GM21367 (cell line): ENCODE measurements at regions not wholly inside any gene's neighbourhood (a gene's known extent, or its start where the extent isn't known, plus 50 kb on each side); places are given as distances from the start of the nearest gene placed in this dataset.
"Not testable (repeated sequence)": the region's sequence is repeated elsewhere in the genome, so short reads cannot be mapped to it uniquely, and the experiment has no call there.

Experiments used
- ATAC-seq: cut with Tn5 transposase; IDR thresholded peaks from one replicate; pipeline ENCODE4 v1.9.1; 2021; ENCODE audit not compliant: unreplicated experiment

DNA sequence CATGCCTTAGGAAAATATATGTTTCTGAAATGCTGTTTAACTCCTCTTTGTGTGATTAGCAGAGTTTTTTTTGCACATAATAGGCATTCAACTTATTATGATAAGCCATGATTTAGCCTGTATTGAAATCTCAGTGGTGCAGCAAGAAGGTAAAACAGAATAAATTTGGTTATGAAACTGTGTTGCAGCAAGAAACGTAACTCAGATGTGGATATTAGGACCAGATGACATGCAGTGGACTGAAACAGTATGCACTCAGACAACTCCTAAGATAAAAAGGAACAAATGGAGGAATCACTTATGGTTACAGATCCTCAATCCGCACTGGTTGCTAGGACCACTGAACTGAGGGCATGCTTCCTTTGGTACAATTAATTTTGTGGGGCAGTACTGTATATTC lies 254.2 kb upstream of the HSF2 start:
- no peak for ATAC-seq

DNA sequence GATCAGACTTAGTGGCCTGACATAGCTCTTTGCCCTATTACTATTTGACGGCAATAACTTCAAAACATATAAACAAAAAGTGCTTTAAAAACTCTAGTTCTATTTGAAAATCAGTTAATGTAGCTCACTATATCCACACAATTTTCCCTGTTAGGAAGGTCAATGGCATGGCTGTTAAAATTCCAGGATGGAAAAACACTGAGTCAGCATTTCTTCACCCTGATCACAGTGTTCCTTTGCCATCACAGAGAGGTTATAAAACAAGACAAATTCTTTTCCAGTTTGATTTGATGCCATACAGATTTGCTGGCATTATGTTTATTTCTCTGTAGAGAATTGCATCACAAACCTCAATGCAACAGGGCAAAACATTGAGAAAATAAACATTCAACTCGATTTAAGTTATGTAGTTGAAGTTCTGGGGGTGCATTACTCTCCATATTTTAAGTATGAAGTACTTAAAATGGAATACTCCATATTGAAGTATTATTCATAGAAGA lies 253.7 kb upstream of the HSF2 start:
- no peak for ATAC-seq

DNA sequence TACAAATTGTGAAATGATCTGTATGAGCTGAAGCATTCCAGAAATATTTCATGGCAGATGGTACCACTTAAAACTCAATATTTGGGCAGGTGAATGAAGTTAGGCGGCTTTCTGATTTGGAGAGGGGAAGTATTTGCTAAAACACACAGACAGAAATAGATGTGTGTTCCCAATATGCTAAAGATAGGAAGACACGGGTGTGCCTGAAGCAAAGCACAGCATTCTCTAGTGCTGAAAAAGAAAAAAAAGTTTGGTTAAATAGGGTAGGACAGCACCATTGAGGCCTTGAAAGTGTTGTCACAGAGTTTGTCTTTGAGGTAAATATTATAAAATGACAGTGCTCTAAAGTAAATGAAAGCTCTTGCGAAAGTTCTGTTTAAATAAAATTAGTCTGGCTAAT lies 252.2 kb upstream of the HSF2 start:
- ATAC-seq, result no peak

DNA sequence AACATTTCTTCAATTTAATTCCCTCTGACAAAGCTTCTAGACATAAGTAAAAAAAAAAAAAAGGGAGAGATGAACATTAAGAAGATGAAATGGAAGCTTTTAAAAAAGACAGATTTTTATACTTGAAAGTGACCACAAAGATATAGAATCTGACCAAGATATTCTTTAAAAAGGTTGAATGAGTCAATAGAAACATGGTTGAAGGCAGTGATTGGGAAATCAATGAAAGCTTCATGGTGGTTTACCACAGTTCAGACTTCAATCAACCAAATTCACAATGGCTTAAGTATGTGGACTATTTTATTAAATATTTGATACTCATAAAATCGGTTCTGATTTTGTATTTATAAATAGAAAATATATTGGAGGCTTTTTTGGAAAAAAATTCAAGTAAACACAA lies 248.4 kb upstream of the HSF2 start:
- no peak for ATAC-seq

DNA sequence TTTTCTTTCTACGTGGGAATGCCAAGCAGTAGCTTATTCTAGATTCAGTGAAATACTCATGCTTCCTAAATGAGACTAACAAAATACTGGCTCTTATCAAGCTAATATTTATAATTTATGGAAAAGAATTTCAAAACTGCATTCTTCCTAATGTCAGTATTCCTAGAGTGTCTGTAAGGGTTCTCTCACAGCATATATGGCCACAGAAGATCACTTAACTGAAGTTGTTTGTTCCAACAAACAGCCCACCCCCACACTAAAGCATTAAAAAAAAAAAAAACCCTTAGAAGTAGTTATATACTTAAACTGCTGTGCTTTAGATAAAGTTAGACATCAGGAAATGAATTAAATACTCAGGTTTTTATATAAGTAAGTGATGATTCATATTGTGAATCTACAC lies 247.7 kb upstream of the HSF2 start:
- ATAC-seq, result no peak

DNA sequence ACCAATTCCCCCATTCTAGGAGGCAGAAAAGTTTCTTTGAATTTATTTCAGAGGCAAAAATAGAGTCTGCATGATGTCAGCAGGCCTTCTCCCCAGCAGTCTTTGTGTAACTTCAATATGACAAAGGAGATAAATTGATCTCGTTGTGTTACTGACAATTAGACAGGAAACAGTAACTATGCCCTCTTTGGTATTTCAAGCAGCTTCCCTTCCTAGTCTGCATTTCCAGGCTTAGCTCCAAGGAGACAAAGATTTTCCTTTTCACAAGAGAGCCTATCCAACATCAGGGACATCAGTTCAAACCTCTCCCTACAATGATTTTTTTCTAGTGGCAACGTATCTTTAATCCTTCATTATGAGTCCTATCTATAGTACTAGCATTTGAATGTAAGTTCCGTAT lies 245.9 kb upstream of the HSF2 start:
- ATAC-seq, result no peak

DNA sequence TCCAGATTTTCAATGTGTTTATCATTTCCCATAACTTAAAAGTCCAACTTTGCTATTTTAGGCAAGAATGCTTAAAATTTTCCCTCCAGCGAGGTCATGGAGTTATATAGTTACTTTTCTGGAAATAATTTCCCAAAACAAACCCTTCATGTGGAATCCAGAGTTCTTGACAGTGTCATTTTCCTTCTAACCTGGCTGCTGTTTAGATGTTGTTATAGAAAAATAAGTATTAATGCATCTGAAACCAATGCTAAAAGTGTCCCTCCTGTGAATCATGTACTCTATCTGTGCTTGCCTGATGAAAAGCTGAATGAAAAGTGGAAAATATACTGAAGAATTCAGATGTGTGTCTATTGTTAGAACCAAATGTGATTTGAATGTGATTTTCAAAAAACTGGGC lies 245.3 kb upstream of the HSF2 start:
- no peak for ATAC-seq

DNA sequence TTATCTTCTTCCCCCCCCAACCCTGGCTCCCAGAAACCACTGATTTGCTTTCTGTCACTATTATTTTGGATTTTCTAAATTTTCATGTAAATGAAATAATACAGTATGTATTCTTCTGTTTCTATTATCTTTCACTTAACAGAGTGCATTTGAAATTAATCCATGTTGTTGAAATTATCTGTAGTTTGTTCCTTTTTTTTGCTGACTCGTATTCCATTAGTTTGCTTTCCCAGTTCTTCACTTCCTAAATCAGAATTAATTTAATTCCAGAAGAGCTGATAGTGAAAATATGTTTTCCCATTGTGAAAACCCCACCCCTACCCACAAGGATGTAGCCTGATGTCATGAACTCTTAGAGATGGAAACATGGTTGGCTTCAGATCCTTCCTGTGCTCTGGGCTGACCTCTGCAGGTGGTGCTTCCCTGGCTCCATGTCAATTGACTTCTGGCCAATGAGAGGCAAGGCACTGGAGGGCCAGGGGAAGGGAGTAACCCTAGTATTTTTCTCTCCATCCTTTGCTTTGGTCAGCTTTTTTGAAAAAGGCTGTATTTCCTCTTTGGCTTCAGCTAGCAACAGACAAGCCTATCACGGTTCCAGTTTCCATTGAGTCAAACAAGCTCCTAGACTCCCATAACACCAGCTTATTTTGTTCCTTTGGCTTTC lies 244.4 kb upstream of the HSF2 start:
- ATAC-seq, result no peak

DNA sequence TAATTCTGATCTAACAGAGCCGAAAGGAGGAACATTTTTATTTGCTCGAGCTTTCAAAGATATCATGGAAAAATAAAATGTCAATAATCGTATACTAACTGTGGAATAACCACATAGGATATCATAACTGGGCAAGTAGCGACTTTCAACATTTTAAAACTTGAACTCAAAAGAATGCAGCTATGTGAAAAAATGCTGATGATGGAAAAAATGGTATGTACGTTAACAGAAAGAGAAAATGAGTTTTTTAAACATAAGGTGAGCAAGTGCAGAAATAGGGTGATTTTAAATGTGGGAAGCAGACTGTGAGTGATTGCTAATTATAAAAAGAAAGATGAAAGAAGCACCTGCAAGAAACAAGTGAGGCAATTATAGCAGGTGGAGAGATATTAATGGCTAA lies 238.3 kb upstream of the HSF2 start:
- no peak for ATAC-seq

DNA sequence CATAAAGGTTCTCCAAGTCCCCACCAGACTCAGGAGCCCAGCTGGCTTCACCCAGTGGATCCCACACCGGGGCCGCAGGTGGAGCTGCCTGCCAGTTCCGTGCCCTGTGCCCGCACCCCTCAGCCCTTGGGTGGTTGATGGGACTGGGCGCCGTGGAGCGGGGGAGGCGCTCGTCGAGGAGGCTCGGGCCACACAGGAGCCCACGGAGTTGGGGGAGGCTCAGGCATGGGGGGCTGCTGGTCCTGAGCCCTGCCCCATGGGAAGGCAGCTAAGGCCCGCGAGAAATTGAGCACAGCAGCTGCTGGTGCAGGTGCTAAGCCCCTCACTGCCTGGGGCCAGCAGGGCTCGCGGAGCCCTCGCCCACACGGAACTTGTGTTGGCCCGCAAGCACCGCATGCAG lies 234.4 kb upstream of the HSF2 start:
- no peak for ATAC-seq

DNA sequence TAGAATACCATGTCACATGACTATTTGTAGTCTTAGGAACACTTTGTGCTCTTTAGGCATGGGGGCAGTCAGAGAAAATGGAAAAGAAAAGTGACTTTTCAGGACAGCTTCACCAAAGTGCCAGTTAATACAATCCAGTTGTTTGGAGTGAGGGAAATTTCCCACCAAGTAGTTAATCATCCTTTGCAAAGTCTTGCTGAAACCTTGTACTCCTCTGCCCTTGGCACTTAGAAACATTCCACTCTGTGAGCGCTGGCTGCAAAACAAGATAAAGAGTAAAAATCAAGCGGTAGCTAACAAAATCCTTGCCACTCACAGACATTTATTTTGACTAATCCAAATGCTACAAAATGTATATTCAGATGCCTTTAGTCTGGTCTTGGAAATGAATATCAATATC lies 229.2 kb upstream of the HSF2 start:
- no peak for ATAC-seq

DNA sequence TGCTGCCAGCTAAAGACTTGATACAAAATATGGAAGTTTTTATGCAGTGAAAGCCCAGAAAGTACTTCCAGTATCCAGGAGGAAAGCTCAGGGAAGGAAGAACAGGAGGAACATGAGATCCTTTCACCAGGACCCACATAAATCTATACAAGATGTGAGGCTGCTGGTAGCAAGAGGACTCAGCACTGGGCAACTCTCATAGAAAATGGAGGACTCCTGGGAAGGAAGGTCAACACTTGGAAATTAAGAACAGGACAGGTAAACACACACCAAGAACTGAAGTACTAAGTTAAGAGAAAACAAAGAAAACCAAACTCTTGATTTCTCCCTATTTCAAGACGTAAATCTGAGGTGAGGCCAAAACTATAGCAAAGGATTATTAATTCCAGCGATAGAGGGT lies 220.5 kb upstream of the HSF2 start:
- no peak for ATAC-seq

DNA sequence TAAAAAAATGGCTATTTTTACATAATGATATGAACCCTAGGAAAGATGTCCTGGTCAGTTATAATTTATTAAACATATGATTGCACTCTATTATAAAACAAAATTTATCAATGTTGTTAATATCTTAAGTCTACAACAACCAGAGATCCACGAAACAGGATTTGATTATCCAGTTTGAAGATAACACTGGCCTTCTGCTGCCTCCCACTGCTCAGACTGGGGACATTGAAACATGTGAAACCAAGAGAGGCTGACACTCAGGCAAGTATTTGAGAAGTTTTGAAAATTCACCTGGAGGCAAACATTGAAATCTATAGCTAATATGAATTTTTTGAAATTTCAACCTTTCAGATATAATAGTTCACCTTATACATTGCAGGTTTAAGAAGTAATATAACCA lies 219.3 kb upstream of the HSF2 start:
- ATAC-seq, result no peak

DNA sequence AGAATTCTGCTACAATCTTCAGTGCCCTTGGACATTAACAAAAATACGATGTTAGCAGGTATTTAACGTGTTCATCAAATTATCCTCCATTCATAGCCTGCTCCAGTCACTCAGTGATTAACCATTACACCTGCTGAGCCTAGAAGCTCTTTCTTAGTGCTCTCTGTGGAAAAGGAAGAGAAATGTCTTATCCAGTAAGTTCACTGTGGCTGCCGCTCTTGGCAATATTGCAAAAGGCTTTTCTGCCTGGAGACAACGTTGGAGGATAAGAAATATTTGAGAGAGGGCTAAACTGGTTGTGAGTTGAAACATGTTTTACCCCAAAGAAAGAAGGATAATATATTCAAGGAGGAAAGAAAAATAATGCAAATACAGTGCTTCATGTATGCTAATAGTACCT lies 217.4 kb upstream of the HSF2 start:
- ATAC-seq, result no peak

DNA sequence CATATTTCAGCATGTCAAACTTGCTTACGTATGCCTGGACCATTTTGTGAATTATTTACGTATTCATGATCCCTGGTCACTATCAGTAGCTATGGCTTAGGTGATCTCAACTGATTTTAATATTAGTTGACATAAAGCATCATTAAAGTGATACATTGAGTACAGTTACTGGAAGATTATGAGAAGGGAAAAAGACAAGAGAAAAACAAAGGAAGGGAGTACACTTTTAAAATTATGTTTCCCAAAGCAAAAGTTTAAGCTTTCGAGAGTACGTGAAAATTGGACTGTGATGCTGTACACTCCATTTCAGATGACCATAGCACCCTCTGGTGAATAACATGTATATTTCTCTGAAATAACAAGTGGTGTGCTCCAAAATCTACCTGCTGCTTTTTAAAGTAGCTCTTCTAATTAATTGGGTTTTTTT lies 215.0 kb upstream of the HSF2 start:
- ATAC-seq, result no peak

DNA sequence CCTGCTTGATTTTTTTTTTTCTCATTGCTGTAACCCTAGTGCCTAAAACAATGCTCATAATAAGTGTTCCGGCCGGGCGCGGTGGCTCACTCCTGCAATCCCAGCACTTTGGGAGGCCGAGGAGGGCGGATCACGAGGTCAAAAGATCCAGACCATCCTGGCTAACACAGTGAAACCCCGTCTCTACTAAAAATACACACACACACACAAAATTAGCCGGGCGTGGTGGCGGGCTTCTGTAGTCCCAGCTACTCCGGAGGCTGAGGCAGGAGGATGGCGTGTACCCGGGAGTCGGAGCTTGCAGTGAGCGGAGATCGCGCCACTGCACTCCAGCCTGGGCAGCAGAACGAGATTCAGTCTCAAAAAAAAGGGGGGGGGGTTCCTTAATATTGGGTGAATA lies 214.0 kb upstream of the HSF2 start:
- ATAC-seq, result not testable (repeated sequence)

DNA sequence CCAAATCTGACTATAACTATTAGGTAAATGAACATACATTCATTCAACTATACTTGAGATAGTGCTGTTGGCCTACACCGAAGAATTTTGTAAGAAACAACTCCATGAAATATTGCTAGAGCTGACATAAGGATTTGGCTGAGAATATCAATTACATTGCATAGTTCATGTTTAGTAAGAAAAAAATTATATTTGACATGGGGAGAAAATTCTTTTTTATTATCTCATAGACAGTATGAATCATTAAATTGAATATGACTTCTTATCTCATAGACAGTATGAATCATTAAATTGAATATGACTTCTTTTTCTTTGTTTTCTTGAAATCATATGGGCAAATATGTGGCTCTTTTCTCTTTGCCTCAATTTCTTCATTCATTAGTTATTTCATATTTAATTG lies 212.3 kb upstream of the HSF2 start:
- no peak for ATAC-seq

DNA sequence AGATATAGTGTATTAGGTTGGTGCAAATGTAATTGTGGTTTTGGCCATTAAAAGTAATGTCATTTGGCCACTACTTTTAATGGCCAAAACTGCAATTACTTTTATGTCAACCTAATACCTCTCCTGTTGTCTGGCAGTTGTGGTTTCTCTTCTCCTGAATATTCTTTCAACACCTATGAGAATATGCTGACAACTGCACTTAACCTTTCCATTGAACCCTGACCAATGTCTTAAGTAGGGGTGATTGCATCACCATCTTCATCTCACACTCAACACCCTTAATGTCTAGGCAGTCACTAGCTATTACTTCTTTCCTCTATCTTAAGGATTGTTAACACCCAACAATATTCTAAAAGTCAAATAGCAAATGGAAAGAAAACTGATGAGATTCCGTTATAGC lies 200.5 kb upstream of the HSF2 start:
- ATAC-seq, result no peak

DNA sequence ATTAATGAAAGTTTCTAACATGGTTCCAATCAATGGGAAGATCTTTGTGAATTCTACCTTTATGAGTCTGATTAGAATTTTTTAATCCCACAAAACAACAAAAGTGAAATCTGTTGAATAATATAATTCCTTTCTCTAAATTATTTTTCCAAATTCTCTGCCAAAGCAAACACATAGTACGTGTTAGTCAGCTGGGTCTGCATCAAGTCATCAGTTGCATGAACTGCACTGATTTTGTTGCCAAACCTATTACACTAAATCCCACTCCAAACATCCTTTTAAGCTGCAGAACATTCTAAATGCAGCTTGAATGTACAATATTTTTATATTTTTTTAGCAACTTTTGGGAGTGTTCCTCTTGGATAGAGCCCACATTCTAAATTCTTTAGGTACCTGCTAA lies 199.0 kb upstream of the HSF2 start:
- ATAC-seq, result no peak

DNA sequence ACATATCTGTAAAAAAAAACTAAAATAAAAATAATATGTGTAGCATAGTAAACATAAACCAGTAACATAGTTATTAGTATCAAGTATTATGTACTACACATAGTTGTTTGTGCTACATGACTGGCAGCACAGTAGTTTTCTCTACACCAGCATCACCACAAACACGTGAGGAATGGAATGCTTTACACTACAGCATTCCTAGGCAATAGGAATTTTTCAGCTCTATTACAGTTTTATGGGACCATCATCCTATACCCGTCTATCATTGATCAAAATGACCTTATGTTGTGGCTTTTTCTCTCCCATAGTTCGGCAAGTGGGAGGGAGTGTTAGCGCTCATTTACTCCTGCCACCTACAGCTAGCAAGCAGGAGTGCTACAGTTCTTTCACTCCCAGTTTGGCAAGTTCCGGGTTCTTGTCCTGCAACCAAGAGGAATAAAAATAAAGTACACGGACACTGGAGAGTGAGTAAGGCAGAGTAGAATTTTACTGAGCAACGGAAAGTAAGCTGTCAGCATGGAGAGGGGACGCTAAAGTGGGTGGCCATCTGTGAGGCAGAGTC lies 196.8 kb upstream of the HSF2 start:
- ATAC-seq, result no peak

DNA sequence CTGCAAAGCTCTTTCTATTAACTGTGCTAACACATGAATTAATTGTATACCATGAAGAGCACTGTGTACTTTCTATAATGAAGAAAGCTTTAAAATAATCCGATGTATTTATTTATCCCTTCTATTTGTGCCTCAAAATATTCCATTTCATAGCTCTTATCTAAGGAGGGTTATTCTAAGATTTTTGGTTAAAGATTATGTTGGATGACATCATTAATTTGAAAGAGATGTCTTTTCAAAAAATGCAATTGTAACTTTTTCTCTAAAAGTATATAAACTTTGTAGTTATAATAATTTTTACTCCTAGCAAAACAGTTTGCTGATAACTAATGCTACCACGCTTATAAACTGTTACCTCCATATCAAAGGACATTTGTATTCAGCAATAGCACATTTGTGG lies 192.4 kb upstream of the HSF2 start:
- ATAC-seq, result no peak

DNA sequence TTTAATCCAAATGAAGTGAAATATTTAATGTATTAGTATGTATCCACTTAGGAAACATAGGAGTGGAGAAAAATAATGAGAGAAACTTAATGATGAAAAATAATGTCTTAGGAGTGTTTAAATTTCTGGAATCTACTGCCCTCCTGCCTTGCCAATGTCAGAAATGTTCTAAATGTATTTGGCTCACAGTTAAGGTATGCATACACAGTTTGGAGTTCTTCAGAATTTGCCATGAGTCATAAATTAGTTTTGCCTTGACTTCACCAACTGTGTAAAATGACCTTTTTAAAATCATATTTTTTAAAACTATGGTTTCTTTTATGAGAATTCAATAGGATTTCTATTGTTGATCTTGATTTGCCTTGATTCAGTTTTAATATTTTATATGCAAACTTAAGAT lies 191.7 kb upstream of the HSF2 start:
- no peak for ATAC-seq

DNA sequence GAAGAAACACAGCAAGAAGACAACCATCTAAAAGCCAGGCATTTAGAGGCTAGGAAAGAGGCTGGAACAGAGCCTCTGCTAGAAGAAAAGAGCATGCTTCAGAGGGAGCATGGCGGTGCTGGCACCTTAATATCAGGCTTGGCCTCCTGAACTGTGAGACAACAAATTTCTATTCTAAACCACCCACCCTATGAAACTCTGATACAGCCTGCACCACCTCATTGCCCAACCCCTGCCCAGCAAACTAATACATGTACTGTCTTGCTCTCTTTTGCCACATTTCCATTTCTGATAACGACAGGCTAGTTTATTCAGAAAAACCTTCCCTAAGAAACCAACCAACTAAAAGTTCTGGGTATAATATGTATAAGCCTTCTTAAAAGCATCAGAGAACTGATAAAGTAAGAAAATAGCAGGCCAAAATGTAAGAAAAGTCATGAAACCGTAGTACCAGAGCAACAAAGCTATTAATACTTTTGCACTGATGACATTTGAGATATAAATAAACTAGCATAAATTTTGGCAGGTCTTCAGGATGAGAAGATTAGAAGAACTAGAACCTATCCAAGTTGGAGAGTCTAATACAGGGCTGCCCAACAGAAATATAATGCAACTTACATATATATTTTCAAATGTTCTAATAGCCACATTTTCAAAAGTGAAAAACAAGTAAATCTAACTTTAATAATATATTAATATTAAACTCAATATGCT lies 184.7 kb upstream of the HSF2 start:
- ATAC-seq, result no peak
